ENCODE measurements at regions not wholly inside any gene's neighbourhood (a gene's known extent, or its start where the extent isn't known, plus 50 kb on each side); places are given as distances from the start of the nearest gene placed in this dataset.
"Not testable (repeated sequence)": the region's sequence is repeated elsewhere in the genome, so short reads cannot be mapped to it uniquely, and the experiment has no call there.

DNA sequence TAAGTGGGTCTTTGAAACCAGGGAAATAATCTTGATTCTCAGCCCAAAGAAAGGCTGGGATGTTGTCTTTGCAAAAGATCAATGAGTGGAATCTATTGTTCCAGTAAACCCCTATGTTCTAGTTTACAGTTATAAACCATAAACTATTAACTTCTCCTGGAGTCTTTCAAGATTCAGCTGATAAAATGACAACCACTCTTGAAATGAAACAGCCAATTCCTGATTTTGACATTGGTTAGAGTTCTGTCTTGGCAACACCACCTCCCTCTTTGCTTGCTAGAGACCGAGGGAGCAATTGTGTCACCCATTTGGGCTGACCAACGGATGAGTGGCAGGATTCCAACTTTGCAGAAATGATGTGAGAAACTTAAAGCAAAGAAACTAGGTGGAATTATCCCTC lies 746.9 kb downstream of the SLC4A3 start:
- no peak for DNase-seq

GRCh38 chr2:220377482-220378155 lies 750.2 kb downstream of the SLC4A3 start:
- DNase-seq, result no peak

GRCh38 chr2:220387758-220388157 lies 760.3 kb downstream of the SLC4A3 start:
- not testable (repeated sequence) for DNase-seq

DNA sequence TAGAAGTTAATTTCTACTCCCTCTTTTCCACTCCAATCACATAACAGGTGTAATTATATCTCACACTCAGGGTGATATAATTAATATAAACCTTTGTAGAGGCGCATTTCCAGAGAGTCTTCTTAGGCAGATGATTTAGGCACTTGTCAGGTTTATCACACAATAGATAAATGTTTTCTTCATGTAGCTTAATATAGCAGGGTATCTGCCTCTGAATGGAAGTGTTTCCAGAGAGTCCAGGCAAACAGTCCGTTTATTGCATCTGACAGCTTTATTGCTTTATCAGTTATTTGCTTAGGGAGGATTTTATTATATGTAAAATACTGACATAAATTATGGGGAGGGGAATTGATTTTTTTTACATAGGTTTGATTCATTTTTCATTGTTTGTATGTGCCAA lies 766.3 kb downstream of the SLC4A3 start:
- no peak for DNase-seq

DNA sequence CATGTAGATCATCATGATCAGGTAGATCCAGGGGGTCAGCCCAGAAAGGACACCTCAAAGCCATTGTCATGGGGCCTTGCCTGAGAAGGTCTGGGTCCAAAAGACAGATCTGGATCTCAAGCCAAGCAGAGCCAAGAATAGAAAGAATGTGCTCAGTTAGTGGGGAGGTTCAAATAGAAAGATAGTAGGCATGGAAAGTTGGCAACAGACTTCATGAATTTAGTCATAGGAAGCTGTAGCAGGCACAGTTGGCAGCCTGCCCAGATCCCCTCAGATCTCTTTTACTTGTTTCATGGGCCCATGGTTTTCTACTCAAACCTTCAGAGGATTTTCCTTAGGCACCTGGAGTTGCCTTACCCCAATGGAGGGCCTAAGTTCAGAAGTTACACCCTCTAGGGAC lies 767.0 kb downstream of the SLC4A3 start:
- DNase-seq, result no peak

DNA sequence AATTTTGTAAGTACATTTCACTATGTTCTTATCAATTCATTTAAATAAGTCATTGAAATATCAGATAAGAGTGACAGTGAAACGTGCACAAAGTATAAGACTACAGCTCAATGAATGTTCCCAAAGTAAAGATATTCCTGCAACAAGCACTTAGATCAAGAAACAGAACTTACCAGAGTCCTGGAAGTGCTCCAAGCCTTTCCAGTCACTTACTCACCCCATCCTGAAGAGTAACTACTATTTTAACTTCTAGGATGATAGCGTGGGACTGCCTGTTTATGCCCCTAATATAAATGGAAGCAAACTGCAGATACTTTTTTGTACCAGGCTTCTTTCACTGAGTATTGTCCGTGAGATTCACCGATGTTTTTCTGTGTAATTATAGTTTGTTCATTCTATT lies 768.9 kb downstream of the SLC4A3 start:
- no peak for DNase-seq

- no peak for DNase-seq
These were observed 782.9 kb downstream of the SLC4A3 start for GRCh38 chr2:220410296-220410695.

- no peak for DNase-seq
These were observed 790.1 kb downstream of the SLC4A3 start for GRCh38 chr2:220417503-220417902.

GRCh38 chr2:220419647-220420046 lies 792.2 kb downstream of the SLC4A3 start:
- no peak for DNase-seq

DNA sequence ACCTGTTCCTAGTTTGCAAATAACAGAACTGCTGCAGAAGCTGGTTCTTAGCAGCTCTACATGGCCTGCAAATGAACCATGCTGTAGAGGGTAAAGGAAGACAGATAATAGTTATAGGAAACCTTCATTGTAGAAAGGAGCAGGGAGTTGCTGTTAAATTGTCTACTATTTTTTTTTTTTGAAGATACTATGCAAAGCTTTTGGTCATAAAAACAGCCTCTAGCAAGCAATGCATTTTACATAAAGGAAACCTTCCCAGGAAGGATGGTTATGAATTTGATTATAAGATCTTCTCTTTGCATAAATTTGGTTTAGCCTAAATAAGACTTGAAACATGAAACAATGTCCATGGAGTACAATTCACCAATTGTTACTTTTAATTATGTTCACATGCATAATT lies 793.4 kb downstream of the SLC4A3 start:
- no peak for DNase-seq

GRCh38 chr2:220422676-220423075 lies 795.2 kb downstream of the SLC4A3 start:
- DNase-seq, result no peak

DNA sequence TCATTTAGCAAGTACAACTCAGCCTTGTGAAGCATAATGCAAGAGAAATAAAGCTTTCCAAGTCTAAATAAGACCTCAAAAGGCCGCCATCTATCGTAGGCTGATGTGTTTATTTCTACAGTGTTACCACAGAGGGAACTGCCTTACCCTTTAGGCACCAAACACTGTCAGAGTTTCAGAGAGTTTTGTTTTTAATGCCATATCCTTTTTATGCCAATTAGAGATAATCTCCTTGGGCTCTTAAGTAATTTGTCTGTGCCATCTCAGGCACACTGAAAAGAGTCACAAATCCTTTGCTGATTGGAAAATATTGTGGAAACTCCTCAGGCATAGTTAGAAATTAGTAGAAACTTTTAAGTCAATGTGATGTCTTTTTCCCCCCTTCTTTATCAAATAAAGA lies 797.1 kb downstream of the SLC4A3 start:
- no peak for DNase-seq

DNA sequence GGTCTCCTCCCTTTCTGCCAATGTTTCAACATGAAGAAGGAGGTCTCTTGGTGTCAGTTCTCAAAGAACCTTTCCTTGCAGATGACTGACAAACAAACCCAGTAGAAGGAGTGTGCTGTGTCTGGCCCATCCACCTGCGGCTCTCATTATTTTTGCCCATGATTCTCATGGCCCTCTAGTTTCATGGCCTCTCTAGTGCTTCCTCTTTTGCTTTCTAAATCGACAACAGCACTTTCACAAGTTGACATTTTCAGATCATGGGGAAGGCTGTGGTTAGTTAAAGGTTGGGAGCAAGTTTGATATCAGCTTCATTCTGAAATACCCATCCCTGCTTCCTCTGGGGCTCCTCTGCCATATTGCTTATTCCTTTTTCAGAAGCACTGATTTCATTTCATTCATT lies 805.2 kb downstream of the SLC4A3 start:
- DNase-seq, result no peak

- no peak for DNase-seq
These were observed 805.7 kb downstream of the SLC4A3 start for GRCh38 chr2:220433131-220433530.

- no peak for DNase-seq
These were observed 807.0 kb downstream of the SLC4A3 start for GRCh38 chr2:220434385-220434784.

GRCh38 chr2:220437938-220438337 lies 810.5 kb downstream of the SLC4A3 start:
- no peak for DNase-seq

DNA sequence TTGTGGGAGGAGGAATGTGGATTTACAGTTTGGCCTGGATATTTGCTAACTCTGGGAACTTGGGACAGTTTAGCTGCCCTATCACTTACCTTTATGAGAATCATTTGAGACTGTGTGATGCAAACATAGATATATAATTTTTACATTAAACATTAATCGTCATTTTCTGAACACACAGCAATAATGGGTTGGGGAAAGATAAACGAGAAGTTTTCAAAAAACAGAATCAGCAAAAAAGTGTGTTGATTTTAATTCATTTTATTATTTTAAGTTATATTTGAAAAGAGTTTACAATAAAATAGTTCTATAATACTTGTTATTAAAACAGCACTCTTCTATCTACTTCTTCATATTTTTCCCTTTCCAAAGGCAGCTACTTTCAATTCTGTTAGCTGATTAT lies 813.3 kb downstream of the SLC4A3 start:
- no peak for DNase-seq

- no peak for DNase-seq
These were observed 814.0 kb downstream of the SLC4A3 start for GRCh38 chr2:220441404-220441803.

DNA sequence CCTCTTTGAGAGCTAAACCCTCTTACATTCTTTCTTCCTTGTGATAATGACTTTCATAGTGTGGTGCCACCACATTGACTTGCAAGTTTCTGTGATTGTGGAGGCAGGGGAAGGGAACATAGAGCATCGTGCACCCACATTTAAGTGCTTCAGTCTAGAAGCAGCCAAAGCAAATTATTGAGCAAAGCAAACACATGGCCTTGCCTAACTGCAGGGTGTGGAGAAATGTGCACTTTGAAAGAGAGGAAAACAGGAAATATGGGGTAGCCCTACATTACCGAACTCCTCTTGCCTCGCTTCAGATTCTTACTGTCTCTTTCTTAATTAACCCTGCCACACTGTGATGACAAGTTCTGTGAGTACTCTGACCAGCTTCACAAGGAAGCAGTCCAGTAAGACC lies 814.6 kb downstream of the SLC4A3 start:
- DNase-seq, result no peak

DNA sequence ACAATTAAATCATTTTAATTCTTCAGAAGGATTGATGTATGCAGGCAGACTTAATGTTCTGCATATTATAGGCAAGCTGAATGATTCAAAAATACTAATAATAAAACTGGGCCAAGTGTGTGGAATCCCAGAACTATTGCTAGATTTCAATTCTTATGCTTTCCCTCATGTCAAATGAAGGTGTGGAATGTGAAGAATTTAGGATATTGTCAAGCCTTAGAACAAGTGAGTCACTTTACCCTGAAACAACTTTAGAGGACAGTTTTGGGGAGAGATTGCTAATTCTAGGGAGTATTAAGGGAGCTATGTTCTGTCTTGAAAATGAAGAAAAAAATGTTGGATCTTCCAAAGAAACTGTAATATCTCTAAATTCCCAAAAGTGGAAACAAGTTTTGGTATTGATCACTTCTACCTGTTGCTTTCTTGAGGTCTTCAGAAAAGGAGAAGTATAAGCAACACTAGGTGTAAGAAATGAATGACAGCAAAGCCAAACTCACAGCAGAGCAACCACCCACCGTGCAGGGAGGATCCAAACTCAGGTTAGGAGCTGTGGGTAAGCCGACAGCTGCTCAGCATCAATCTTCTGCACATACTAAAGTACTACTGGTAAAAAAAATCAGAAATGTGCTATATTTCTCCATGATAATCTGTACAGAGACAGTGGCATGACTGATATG lies 818.1 kb downstream of the SLC4A3 start:
- no peak for DNase-seq

DNA sequence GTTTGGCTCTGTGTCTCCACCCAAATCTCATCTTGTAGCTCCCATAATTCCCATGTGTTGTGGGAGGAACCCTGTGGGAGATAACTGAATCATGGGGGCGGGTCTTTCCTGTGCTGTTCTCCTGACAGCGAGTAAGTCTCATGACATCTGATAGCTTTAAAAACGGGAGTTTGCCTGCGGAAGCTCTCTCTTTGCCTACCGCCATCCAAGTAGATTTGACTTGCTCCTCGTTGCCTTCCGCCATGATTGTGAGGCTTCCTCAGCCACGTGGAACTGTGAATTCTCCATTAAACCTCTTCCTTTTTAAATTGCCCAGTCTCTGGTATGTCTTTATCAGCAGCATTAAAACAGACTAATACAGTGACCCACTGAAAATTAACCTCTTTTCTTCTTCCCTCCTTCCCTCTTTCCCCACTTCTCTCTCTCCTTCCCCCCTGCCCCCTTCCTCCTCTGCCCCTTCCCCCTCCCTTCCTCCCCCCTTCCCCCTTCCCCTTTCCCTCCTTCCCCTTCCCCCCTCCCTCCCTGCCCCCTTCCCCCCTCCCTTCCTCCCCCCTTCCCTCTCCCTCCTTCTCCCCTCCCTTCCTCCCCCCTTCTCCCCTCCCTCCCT lies 818.8 kb downstream of the SLC4A3 start:
- DNase-seq, result no peak

- no peak for DNase-seq
These were observed 823.4 kb downstream of the SLC4A3 start for GRCh38 chr2:220450846-220451245.

DNA sequence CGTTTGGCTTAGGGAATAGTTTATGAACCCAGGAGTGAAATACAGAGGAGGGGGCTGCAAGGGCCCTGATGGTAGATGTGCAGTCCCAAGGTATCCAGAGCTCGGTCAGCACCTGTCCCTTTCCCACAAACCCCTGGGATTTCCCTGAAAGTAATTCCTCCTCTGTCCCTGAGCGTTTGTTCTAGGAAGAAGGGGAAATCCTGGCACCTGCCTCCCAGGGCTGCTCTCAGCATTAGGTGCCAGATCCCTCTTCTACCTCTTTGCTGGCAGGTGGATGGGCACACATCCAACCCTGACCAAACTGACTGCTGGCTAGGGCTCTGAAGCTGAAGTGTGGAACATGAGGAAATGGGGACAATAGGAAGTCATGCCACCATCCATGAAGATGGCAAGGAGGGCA lies 824.0 kb downstream of the SLC4A3 start:
- DNase-seq, result no peak

DNA sequence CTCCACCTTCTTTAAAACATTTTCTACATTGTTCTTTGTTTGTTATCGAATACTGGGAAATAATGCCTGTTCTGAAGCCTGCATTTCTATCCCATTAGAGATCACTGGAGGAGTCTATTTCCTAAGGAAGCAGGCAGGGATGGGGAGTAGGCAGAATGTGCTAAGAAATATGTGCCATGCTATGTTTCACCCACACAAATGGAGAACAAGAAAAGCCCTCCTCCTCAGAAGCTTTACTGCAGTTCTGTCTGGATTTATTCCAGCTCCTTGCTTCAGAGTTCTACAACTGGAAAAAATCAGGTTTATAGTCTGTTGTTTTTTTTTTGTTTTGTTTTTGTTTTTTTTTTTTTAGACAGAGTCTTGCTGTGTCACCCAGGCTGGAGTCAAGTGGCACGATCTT lies 825.1 kb downstream of the SLC4A3 start:
- DNase-seq, result no peak
